CD8-positive, alpha-beta memory T cell (primary cell): ENCODE measurements at regions not wholly inside any gene's neighbourhood (a gene's known extent, or its start where the extent isn't known, plus 50 kb on each side); places are given as distances from the start of the nearest gene placed in this dataset.
A peak's percentile ranks its signal among the peaks of the same experiment; 100 is the strongest.

ENCODE experiments used
- CTCF ChIA-PET: fragments of 350-600 bp; sonication (Branson Sonifier 250); formaldehyde crosslinking; loops from one replicate; lab custom pipeline; 2021; ENCODE audit warnings: antibody characterized with exemption; lab: Charles Lee
- POLR2A ChIA-PET: fragments of 350-600 bp; sonication (Branson Sonifier 250); formaldehyde crosslinking; loops from one replicate; lab custom pipeline; 2021; ENCODE audit warnings: antibody characterized with exemption; lab: Charles Lee
- DNase-seq, 5 donors: peaks; one replicate each; pipeline versions ENCODE4 v3.0.0 to v3.0.0-alpha.2; 2020 to 2022; ENCODE audit warnings: mixed read lengths in 1 of 5
- H3K27ac ChIP-seq: one replicate; pipeline ENCODE4 v1.7.0; 2013; ENCODE audit warnings: low read depth, mild to moderate bottlenecking, low read length, moderate library complexity
- H3K27me3 ChIP-seq: 2 replicates; pipeline ENCODE4 v1.7.0; 2013; ENCODE audit warnings: low read length, mild to moderate bottlenecking; ENCODE audit not compliant: insufficient read depth, poor library complexity, severe bottlenecking
- H3K36me3 ChIP-seq: 2 replicates; pipeline ENCODE4 v1.7.0; 2013; ENCODE audit warnings: mild to moderate bottlenecking, low read length, moderate library complexity; ENCODE audit not compliant: insufficient read depth
- H3K4me1 ChIP-seq: 2 replicates; pipeline ENCODE4 v1.7.0; 2013; ENCODE audit warnings: mild to moderate bottlenecking, low read length, moderate library complexity; ENCODE audit not compliant: insufficient read depth
- H3K4me3 ChIP-seq: 2 replicates; pipeline ENCODE4 v1.7.0; 2013; ENCODE audit warnings: mild to moderate bottlenecking, low read length
- H3K9me3 ChIP-seq: 2 replicates; pipeline ENCODE4 v1.7.0; 2013; ENCODE audit warnings: mild to moderate bottlenecking, low read length
- H3K27ac Mint-ChIP-seq, 8 donors: one replicate each; pipeline ENCODE4 v1.8.0; 2020 to 2021; ENCODE audit warnings: mixed read lengths in 8 of 8, mild to moderate bottlenecking in 6 of 8, inconsistent platforms in 3 of 8, moderate library complexity in 3 of 8
- H3K27me3 Mint-ChIP-seq, 2 donors: one replicate each; pipeline ENCODE4 v1.8.0; 2020 to 2021; ENCODE audit warnings: mixed read lengths in 2 of 2, mild to moderate bottlenecking in 1 of 2, moderate library complexity in 1 of 2
- H3K36me3 Mint-ChIP-seq, 3 donors: one replicate each; pipeline ENCODE4 v1.8.0; 2020 to 2021; ENCODE audit warnings: mixed read lengths in 3 of 3, inconsistent platforms in 1 of 3, mild to moderate bottlenecking in 1 of 3
- H3K4me1 Mint-ChIP-seq, 3 donors: one replicate each; pipeline ENCODE4 v1.8.0; 2020 to 2021; ENCODE audit warnings: mixed read lengths in 3 of 3, inconsistent platforms in 1 of 3, mild to moderate bottlenecking in 1 of 3
- H3K4me3 Mint-ChIP-seq, 7 donors: one replicate each; pipeline ENCODE4 v1.8.0; 2020 to 2021; ENCODE audit warnings: mixed read lengths in 7 of 7, mild to moderate bottlenecking in 6 of 7, moderate library complexity in 4 of 7, inconsistent platforms in 2 of 7
- H3K9me3 Mint-ChIP-seq, 5 donors: one replicate each; pipeline ENCODE4 v1.8.0; 2020 to 2022; ENCODE audit warnings: mixed read lengths in 5 of 5, mild to moderate bottlenecking in 3 of 5, moderate library complexity in 2 of 5, inconsistent platforms in 1 of 5

- ChIA-PET CTCF (no interaction called here), POLR2A (no interaction called here)
- no peaks in the 10 kb centered on the region for H3K4me1 ChIP-seq
- Mint-ChIP-seq H3K4me1 (no peaks in the 10 kb centered on the region), H3K36me3 (no peaks in the 10 kb centered on the region), H3K4me3 (no peak overlapping the region), H3K27ac (no peak overlapping the region), H3K9me3 (no peaks in the 10 kb centered on the region), H3K27me3 (peaks cover 0 to 7% of the 10 kb centered on the region in 2 donors)
- no peaks in the 10 kb centered on the region for H3K9me3 ChIP-seq
- no peaks in the 10 kb centered on the region for H3K27me3 ChIP-seq
- DNase-seq, result no peak
- no peak overlapping the region for H3K4me3 ChIP-seq
- no peak overlapping the region for H3K27ac ChIP-seq
- H3K36me3 ChIP-seq, result no peaks in the 10 kb centered on the region
These were observed 259.6 kb downstream of the SS18 start for GRCh38 chr18:25830787-25831186.

DNA sequence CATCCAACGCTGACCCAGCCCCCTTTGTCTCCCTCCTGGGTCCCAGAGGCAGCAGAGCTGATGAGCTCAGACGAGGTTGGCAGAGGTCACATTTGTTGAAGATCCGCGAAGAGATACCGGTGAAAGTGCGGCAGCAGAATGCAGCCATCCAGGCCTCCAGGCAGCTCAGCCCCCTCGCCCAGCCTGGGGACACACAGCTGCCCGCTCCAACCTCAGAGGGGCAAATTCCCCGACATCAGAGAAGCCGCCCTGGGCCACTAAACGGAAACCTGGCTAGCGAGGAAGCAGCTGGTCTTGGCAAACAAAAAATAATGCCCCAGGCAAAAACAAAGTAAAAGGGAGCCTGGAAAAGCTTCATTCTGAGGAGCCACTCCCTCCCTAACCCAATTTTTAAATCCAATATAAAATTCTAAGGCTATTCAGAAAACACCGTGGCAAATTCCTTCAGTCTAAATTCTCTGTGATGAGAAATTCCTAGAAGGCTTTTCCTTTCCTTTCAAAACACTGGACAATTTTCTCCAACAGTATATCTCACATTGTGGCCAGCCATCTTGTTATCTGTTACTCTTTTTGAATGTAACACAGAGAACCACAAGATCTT lies 262.4 kb downstream of the SS18 start:
- H3K4me3 ChIP-seq, result no peak overlapping the region
- CTCF ChIA-PET, result no interaction called here
- H3K4me1 ChIP-seq, result no peaks in the 10 kb centered on the region
- no peak overlapping the region for H3K27ac Mint-ChIP-seq
- no peaks in the 10 kb centered on the region for H3K4me1 Mint-ChIP-seq
- H3K27me3 ChIP-seq, result no peaks in the 10 kb centered on the region
- no peak for DNase-seq
- H3K4me3 Mint-ChIP-seq, result peak overlapping the region in 1 of 7 donors; percentile 20
- no peaks in the 10 kb centered on the region for H3K9me3 ChIP-seq
- H3K27ac ChIP-seq, result no peak overlapping the region
- POLR2A ChIA-PET, result no interaction called here
- peaks cover 0 to 6% of the 10 kb centered on the region in 2 donors for H3K27me3 Mint-ChIP-seq
- H3K9me3 Mint-ChIP-seq, result no peaks in the 10 kb centered on the region
- H3K36me3 Mint-ChIP-seq, result no peaks in the 10 kb centered on the region
- no peaks in the 10 kb centered on the region for H3K36me3 ChIP-seq

GRCh38 chr18:25827228-25827627 lies 263.2 kb downstream of the SS18 start:
- no peak overlapping the region for H3K4me3 Mint-ChIP-seq
- Histone ChIP-seq H3K4me1 (no peaks in the 10 kb centered on the region), H3K27me3 (no peaks in the 10 kb centered on the region), H3K27ac (no peak overlapping the region), H3K9me3 (no peaks in the 10 kb centered on the region), H3K4me3 (no peak overlapping the region), H3K36me3 (no peaks in the 10 kb centered on the region)
- H3K9me3 Mint-ChIP-seq, result no peaks in the 10 kb centered on the region
- no peaks in the 10 kb centered on the region for H3K36me3 Mint-ChIP-seq
- no peak for DNase-seq
- POLR2A ChIA-PET, result no interaction called here
- no peak overlapping the region for H3K27ac Mint-ChIP-seq
- CTCF ChIA-PET, result no interaction called here
- H3K27me3 Mint-ChIP-seq, result no peaks in the 10 kb centered on the region
- no peaks in the 10 kb centered on the region for H3K4me1 Mint-ChIP-seq

GRCh38 chr18:25826823-25827222 lies 263.6 kb downstream of the SS18 start:
- Mint-ChIP-seq H3K27me3 (peaks cover 0 to 2% of the 10 kb centered on the region in 2 donors), H3K4me3 (no peak overlapping the region), H3K36me3 (no peaks in the 10 kb centered on the region), H3K4me1 (no peaks in the 10 kb centered on the region), H3K27ac (no peak overlapping the region), H3K9me3 (no peaks in the 10 kb centered on the region)
- no peaks in the 10 kb centered on the region for H3K9me3 ChIP-seq
- H3K27ac ChIP-seq, result no peak overlapping the region
- no peak overlapping the region for H3K4me3 ChIP-seq
- CTCF ChIA-PET, result no interaction called here
- H3K36me3 ChIP-seq, result no peaks in the 10 kb centered on the region
- no peak for DNase-seq
- no peaks in the 10 kb centered on the region for H3K27me3 ChIP-seq
- POLR2A ChIA-PET, result no interaction called here
- H3K4me1 ChIP-seq, result no peaks in the 10 kb centered on the region

GRCh38 chr18:25825979-25826776 lies 264.2 kb downstream of the SS18 start:
- ChIA-PET POLR2A (no interaction called here), CTCF (no interaction called here)
- H3K4me1 Mint-ChIP-seq, result no peaks in the 10 kb centered on the region

DNA sequence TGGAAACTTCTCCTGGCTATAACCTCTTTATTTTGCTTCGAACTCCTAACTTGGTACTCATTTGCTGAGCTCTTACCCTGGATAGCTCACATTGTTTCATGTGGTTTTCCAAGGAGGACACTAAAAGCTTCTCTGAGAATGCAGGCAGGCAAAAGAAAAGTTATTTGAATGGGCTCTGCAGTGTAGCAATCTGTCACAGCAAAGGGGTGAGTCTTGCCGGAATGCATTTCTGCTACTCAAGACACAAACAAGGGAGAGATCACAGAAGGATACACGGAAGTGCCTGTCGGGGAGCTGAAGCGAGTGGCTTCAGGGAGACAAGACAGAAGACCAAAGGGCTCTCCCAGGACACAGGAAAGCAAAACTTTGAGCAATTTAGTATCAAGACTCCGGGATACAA lies 265.4 kb downstream of the SS18 start:
- CTCF ChIA-PET, result no interaction called here
- peak overlapping the region in 1 of 8 donors; percentile 55 for H3K27ac Mint-ChIP-seq

More at GRCh38 chr18:25825979-25826776, 264.2 kb downstream of the SS18 start:
- DNase-seq, result no peak
- Mint-ChIP-seq H3K27ac (no peak overlapping the region), H3K9me3 (peaks cover 0 to 1% (median 0%) of the 10 kb centered on the region in 5 donors), H3K4me3 (no peak overlapping the region), H3K36me3 (no peaks in the 10 kb centered on the region), H3K27me3 (peaks cover 0 to 9% of the 10 kb centered on the region in 2 donors)
- H3K27me3 ChIP-seq, result no peaks in the 10 kb centered on the region
- H3K36me3 ChIP-seq, result no peaks in the 10 kb centered on the region
- no peaks in the 10 kb centered on the region for H3K9me3 ChIP-seq
- H3K4me1 ChIP-seq, result no peaks in the 10 kb centered on the region
- no peak overlapping the region for H3K27ac ChIP-seq
- H3K4me3 ChIP-seq, result no peak overlapping the region

DNA sequence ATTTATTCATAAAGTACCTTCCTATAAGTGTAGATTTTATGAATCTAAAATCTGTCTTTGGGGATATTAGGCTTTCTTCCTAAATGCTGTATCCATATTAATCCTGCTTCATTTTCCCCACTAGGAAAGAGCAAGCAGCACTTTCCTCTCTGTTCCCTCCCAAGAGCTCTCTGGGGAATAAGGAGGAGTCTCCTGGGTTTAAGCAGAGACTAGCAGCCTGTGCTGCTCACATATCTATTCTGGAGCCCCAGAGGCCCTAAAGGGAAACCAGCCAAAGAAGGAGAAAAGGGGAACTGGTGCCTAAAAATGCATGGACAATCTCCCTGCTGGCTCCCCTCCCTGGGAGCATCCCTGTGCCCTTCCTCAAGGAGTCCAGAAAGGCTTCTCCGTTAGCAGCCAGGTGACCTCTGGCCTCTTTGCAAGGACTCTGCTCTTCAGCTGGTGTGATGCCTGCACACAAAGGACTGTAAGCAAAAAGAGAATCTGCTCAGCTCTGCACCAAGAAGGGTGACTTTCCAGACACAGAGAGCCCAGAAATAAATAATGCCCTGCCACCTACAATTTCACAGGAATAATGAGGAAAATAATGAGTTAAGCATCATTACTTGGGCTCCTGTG lies 270.6 kb downstream of the SS18 start:
- CTCF ChIA-PET, result no interaction called here
- peaks cover 7 to 8% (median 7%) of the 10 kb centered on the region in 3 donors for H3K4me1 Mint-ChIP-seq
- no peak overlapping the region for H3K4me3 Mint-ChIP-seq

More for the DNA sequence above, 265.4 kb downstream of the SS18 start:
- Mint-ChIP-seq H3K36me3 (no peaks in the 10 kb centered on the region), H3K4me3 (no peak overlapping the region), H3K4me1 (no peaks in the 10 kb centered on the region), H3K9me3 (peaks cover 0 to 1% (median 0%) of the 10 kb centered on the region in 5 donors), H3K27me3 (peaks cover 0 to 13% of the 10 kb centered on the region in 2 donors)
- POLR2A ChIA-PET, result no interaction called here
- Histone ChIP-seq H3K27me3 (no peaks in the 10 kb centered on the region), H3K36me3 (no peaks in the 10 kb centered on the region), H3K4me3 (no peak overlapping the region), H3K4me1 (no peaks in the 10 kb centered on the region), H3K9me3 (no peaks in the 10 kb centered on the region), H3K27ac (no peak overlapping the region)
- no peak for DNase-seq

DNA sequence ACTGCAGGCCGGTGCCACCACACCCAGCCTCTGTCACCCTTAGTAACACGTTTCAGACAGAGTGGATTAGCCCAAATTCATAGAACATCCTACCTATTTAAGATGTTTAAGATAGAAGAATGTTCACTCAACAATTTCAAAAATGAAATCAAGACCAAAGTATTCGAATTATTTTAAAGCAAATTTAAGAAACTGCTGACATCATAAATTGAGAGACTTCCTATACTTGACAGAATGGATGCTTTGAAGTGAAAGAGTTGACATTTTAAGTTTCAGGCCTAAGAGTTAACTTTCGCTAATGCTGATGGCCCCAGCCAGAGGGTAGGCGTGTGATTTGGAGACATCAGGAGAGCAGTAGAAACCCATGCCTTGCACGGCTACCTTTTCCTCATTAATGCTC lies 271.9 kb downstream of the SS18 start:
- Mint-ChIP-seq H3K9me3 (peaks cover 0 to 1% (median 0%) of the 10 kb centered on the region in 5 donors), H3K4me1 (peaks cover 8 to 14% (median 8%) of the 10 kb centered on the region in 3 donors), H3K27me3 (peaks cover 0 to 20% of the 10 kb centered on the region in 2 donors), H3K4me3 (no peak overlapping the region), H3K27ac (no peak overlapping the region), H3K36me3 (no peaks in the 10 kb centered on the region)
- Histone ChIP-seq H3K27me3 (no peaks in the 10 kb centered on the region), H3K36me3 (no peaks in the 10 kb centered on the region), H3K4me3 (no peak overlapping the region), H3K9me3 (no peaks in the 10 kb centered on the region), H3K27ac (no peak overlapping the region), H3K4me1 (no peaks in the 10 kb centered on the region)
- CTCF ChIA-PET, result no interaction called here
- POLR2A ChIA-PET, result no interaction called here
- no peak for DNase-seq

More for the DNA sequence above, 270.6 kb downstream of the SS18 start:
- H3K36me3 Mint-ChIP-seq, result no peaks in the 10 kb centered on the region
- H3K4me1 ChIP-seq, result no peaks in the 10 kb centered on the region
- POLR2A ChIA-PET, result no interaction called here
- H3K27ac ChIP-seq, result no peak overlapping the region
- no peak overlapping the region for H3K27ac Mint-ChIP-seq
- H3K9me3 Mint-ChIP-seq, result peaks cover 0 to 1% (median 0%) of the 10 kb centered on the region in 5 donors
- no peaks in the 10 kb centered on the region for H3K27me3 ChIP-seq
- no peak overlapping the region for H3K4me3 ChIP-seq
- H3K9me3 ChIP-seq, result no peaks in the 10 kb centered on the region
- no peak for DNase-seq
- no peaks in the 10 kb centered on the region for H3K36me3 ChIP-seq
- H3K27me3 Mint-ChIP-seq, result peaks cover 0 to 20% of the 10 kb centered on the region in 2 donors
